NCI-H69 (cell line): ENCODE measurements at regions not wholly inside any gene's neighbourhood (a gene's known extent, or its start where the extent isn't known, plus 50 kb on each side); places are given as distances from the start of the nearest gene placed in this dataset.

Experiments used
- DNase-seq: peaks from one replicate; lab custom pipeline; 2025; lab: John Stamatoyannopoulos, UW

DNA sequence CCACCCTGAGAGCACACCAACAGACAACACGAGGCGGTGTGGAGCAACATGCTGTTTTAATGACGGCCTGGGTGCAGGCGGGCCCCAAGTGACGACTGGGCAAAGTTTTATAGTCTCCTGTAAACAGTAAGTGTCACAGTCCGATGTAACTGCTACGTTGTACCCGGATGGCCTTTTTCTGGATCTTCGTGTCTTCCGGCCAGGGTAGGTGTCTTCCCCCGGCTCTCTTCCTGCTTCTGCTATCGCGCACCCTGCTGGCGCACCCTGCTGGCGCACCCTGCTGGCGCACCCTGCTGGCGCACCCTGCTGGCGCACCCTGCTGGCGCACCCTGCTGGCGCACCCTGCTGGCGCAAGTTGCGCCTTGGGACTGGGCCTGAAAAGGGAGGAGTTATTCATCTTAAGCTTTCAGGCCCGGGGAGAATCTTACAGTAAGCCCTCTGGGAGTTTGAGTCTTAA is 143.0 kb upstream of the TARS1 start:
- peak; percentile 32 for DNase-seq

GRCh38 chr5:33299621-33300208 is 141.1 kb upstream of the TARS1 start:
- peak; percentile 64 for DNase-seq

DNA sequence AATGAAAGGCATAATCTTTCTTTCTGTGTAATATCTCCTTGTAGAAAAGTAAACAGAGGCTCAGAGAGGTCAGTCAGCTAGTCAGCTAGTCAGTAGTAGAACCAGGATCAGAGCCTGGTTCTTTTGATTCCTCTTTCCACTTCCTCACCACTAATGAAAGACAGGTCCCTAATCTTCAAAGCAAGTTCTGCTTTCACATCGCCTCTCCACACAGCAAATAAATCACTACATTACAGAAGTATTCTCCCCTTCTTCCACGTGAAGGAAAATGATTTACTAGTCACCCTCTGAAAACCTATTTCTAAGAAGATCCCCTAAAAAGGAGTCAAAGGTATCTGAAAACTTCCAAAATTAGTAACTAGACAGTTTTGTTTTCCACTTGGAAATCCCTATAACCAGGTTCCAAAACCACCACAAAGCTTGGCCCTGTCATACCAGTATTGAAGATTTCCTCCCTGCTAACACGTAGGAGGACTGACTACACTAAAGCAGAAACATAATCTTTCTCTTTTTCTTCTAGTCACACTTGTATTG is 140.5 kb upstream of the TARS1 start:
- no peak for DNase-seq

GRCh38 chr5:33303579-33304095 is 137.1 kb upstream of the TARS1 start:
- DNase-seq: no peak

DNA sequence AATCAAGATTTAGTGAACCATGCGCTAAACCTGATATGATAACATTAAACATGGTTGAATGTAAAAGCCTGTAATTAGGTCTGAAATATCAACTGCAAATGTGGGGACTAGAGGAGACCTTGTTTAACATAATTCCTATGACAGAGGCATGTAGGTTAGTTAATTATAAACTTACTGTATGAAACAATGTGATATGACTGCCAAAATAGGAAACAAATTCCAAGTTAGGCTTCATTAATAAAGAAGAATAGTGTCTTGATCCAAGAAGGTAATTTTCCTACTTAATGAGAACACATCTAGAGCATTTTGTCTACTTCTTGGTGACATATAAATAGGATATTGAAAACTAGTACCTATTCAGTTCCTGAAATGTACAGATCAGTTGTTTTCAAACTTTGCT is 136.2 kb upstream of the TARS1 start:
- no peak for DNase-seq

DNA sequence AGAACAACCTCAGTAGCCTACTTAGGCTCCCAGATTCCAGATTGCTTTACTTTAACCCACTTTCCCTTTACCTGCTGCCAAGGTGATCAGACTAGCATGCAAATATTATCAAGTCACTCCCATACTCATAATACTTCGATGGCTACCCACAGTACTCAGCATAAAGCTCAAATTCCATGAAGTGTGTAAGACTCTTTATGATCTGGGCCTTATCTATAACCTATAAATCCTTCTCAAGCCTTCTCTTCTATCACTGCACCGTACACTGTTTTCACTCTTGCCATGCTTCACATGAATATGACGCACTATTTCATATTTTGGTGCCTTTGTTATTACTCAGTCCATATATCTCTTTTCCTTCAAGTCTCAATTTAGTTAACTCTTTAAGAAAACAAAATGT is 135.2 kb upstream of the TARS1 start:
- DNase-seq: no peak

- no peak for DNase-seq
Measured at GRCh38 chr5:33306758-33307157, 134.0 kb upstream of the TARS1 start.

DNA sequence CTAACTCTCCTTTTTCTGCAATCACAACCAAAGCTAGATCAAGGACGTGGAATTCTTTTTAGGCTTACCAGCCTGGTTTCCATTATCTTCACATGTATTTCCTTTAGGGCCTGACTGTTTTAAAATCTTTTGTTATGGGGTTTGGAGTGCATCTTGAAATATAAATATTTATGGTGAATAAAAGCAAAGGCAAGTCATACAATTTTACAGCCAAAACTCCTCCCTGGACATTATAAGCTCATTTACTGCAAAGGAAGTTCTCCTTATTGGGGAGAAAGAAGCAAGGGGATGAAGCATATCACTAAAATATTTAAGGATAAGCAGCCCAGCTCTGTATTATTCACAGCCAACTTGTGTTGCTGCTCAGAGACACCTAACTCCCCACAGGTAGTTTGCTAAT is 132.2 kb upstream of the TARS1 start:
- no peak for DNase-seq

- DNase-seq: no peak
Measured at GRCh38 chr5:33309068-33309467, 131.7 kb upstream of the TARS1 start.

- DNase-seq: no peak
Measured at GRCh38 chr5:33309536-33310345, 131.0 kb upstream of the TARS1 start.

GRCh38 chr5:33310451-33310850 is 130.3 kb upstream of the TARS1 start:
- no peak for DNase-seq

DNA sequence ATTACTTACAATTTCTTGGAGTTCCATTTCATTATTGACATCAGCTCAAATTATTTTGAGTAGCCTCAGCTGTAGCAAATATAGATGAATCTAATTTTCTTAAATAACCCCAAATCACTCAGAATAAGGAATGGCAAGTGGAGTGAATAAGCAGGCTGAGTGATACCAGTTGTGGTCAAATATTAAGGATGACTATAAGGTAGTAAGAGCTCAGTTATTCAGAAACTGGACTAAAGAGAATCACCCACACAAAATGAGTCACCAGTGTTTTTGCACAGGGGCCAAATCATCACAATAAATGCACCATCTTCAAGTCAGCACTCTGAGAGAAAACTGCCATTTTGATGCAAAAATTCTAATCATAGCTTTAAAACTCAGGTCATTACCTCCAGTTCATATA is 128.9 kb upstream of the TARS1 start:
- DNase-seq: no peak

DNA sequence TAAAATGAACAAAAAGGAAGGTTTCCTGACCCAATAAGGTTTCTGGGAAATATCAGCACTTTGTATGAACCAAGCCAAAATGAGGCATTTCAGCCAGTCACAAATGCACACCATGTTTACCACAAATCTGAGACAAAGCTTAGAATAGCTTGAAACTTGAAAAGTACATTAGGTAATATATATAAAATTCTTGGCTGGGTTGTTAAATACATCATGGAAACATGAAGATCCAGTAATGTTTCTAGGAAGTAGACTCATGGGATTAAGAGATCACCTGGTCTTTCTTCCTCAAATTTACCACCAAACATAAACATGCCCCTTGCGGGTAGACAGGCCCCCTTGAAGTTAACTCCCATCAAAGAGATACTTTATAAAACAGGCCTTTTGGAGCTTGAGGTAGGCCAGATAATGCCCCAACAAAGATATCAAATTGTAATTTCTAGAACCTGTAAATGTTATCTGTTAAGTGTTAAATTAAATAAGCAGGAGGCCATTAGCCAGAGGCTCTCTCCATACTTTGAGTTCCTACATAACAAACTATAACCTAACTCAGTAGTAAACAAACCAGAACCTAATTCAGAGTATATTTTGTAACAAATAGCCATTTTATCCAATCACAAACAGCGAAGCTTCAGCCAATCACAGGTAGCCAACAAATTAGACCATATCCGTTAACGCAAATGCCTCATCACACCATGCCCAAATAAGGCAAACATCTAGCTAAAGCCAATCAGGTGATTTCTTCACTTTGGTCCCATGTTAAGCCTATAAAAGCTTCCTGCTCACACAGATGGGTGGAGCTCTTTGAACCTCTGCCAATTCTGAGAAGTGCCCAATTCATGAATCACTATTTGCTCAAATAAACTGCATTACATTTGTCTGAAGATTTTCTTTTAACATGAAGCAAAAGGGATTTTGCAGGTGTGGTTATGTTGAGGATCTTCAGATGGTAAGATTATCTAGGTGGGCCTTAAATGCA is 127.9 kb upstream of the TARS1 start:
- DNase-seq: peak; percentile 47

GRCh38 chr5:33315189-33315588 is 125.6 kb upstream of the TARS1 start:
- no peak for DNase-seq

GRCh38 chr5:33316773-33317172 is 124.0 kb upstream of the TARS1 start:
- DNase-seq: no peak

- DNase-seq: no peak
Measured at GRCh38 chr5:33317271-33317670, 123.5 kb upstream of the TARS1 start.

- DNase-seq: no peak
Measured at GRCh38 chr5:33319151-33319550, 121.6 kb upstream of the TARS1 start.

DNA sequence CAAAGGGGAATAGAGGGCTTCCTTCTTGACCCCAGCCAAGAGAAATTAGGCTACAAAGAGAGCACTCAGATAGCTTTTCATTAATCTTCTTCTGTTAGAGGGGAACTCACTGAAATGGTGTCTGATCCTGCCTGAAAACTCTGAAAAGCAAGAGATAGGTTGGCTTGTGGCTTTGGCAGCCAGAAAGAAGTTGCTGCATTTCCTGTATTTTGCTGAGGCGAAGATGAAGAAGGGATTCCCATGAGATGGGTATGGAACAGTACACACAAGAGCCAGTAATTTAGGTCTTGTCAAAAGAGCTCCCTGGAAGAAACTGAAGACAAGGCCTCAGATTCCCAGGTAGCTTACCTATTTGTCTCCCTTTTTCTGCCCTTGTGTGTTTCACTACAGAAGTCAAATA is 120.9 kb upstream of the TARS1 start:
- DNase-seq: no peak

DNA sequence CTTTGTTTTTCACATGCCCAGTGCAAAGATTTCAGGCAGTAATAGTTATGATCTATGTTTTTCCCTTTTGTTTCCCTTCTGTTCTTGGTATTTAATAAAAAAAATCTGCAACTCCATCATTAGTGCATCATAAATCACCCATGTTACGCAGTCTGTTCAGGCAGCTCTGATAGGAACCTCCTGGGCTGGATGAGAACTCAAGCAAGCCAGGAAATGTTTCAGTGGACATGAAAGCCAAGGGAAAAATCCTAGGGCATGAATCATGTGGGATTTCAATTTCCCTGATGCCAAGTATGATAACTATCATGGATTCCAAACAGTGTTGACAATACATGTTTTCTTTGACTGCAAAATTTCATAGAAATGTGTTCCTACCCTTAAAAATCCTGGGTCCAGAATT is 119.7 kb upstream of the TARS1 start:
- DNase-seq: no peak

DNA sequence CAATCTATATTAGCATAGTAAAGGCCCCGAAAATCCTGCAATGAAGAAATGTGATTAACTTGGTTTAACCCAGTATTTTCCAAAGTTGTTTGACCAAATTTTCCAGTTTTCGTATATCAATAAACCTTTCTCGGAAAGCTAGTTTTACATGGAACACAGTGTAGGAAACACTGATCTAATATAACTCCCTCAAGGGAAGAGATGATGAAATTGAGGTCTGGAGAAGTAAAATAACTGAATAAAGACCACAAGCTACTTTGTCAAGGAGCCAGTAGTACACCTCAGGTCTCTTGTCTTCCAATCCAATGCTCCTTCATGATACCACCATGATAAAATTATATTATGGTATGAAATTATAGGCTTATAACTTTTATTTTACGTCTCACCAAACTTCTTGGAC is 118.1 kb upstream of the TARS1 start:
- no peak for DNase-seq

DNA sequence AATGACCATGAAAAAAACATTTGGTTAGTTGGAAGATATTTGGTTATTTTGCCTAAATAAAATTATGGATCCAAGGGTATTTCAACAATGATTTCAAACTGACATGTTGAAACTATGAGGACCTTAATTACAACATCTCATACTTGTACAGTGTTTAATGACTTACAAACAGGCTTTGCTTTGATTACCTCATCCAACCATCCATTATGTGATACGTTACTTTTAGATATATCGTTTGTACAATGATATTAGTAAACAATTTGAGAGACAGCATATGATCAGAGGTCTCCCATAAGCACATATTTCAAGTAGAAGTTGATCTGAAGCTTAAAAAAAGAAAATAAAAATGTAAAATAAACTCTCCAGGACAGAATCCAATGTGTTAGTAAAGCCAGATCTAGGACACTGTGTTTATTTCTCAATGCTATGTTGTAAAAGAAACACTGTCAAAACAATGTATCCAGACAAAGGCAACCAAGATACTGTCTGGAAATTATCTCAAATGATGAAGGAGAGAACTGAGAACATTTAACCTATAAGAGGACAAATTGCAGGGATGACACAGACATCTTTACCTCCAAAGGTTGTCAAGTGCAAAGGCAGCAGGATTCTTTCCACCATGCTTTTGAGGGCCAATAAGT is 116.0 kb upstream of the TARS1 start:
- no peak for DNase-seq

DNA sequence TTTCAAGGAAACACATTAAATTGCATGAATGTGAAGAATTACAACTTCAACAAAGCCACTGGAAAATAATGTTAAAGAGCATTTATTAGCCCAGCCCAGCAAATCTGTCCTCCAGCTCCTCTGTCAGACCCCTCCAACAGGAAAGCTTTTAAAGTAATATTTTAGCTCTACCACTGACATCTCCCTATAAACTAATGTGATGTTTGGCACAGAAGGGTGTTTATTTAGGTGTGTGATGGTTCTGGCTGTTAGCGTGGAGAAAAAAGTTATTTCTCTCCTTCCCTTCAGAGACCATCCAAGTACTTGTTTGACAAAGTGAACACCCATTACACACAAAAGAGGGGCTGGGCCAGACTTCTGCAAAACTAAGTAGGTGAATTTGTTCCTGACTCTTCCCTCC is 111.9 kb upstream of the TARS1 start:
- no peak for DNase-seq
